K562 (cell line): ENCODE measurements at regions not wholly inside any gene's neighbourhood (a gene's known extent, or its start where the extent isn't known, plus 50 kb on each side); places are given as distances from the start of the nearest gene placed in this dataset.

ENCODE experiments used
- CHCHD3 ChIP-seq: fragments of 250-450 bp; sonication (Bioruptor Pico); IDR thresholded peaks from 2 replicates; pipeline ENCODE4 v2.1.2; 2022; ENCODE audit warnings: mild to moderate bottlenecking
- CHD1 ChIP-seq: fragments of 200-600 bp; sonication (generic); IDR thresholded peaks from one replicate; pipeline ENCODE4 v1.6.1; 2012; ENCODE audit warnings: mild to moderate bottlenecking, moderate library complexity, low read length, inconsistent platforms
- CREB1 ChIP-seq, 2 experiments: sonication (generic) in 1 of 2; formaldehyde crosslinking in 1 of 2; IDR thresholded peaks; 2 replicates each; pipeline versions ENCODE4 v1.6.1 to v1.8.0; 2012 to 2022; ENCODE audit warnings: inconsistent platforms in 1 of 2, mild to moderate bottlenecking in 1 of 2, missing genetic modification reagents in 1 of 2, moderate library complexity in 1 of 2
- DIDO1 ChIP-seq: fragments of 450-650 bp; IDR thresholded peaks from 2 replicates; pipeline ENCODE4 v1.6.1; 2016; ENCODE audit warnings: low read depth, missing biosample characterization, missing genetic modification characterization
- POLR2H ChIP-seq: IDR thresholded peaks from 2 replicates; pipeline ENCODE4 v1.6.1; 2016; ENCODE audit warnings: missing genetic modification characterization, low read depth, mild to moderate bottlenecking, control low read depth, missing compliant biosample characterization, moderate library complexity
- SIRT6 ChIP-seq: IDR thresholded peaks from one replicate; pipeline ENCODE4 v1.6.1; 2012; ENCODE audit warnings: low read depth, mild to moderate bottlenecking, control low read depth, inconsistent platforms, low read length, moderate library complexity
- SRSF9 ChIP-seq: fragments of 200-400 bp; formaldehyde crosslinking; IDR thresholded peaks from 2 replicates; pipeline ENCODE4 v1.6.1; 2017; ENCODE audit warnings: low read depth, low read length, borderline replicate concordance
- ZNF134 ChIP-seq: fragments of 250-450 bp; sonication (Bioruptor Pico); conservative IDR thresholded peaks from 2 replicates; pipeline ENCODE4 v1.4.0; 2020
- ZNF512 ChIP-seq: IDR thresholded peaks from 2 replicates; pipeline ENCODE4 v1.6.1; 2016; ENCODE audit warnings: missing genetic modification characterization, missing compliant biosample characterization
- ZNF551 ChIP-seq: fragments of 250-450 bp; sonication (Bioruptor Pico); IDR thresholded peaks from 2 replicates; pipeline ENCODE4 v1.5.0; 2021; ENCODE audit warnings: mild to moderate bottlenecking, moderate library complexity
- TF ChIP-seq, protein P1 (sequence below), 2 experiments: fragments of 150-350 bp in 1 of 2; IDR thresholded peaks; 2 replicates each; pipeline ENCODE4 v1.6.1; 2012 to 2016; ENCODE audit warnings: low read depth in 2 of 2, low read length in 2 of 2, mild to moderate bottlenecking in 1 of 2, moderate library complexity in 1 of 2
- TF ChIP-seq, protein P2 (sequence below): IDR thresholded peaks from 2 replicates; pipeline ENCODE4 v1.6.1; 2011; ENCODE audit warnings: borderline replicate concordance, low read depth, mild to moderate bottlenecking, moderate library complexity, low read length; ENCODE audit not compliant: insufficient read depth, poor library complexity, severe bottlenecking

- TF ChIP-seq, protein P1, sequence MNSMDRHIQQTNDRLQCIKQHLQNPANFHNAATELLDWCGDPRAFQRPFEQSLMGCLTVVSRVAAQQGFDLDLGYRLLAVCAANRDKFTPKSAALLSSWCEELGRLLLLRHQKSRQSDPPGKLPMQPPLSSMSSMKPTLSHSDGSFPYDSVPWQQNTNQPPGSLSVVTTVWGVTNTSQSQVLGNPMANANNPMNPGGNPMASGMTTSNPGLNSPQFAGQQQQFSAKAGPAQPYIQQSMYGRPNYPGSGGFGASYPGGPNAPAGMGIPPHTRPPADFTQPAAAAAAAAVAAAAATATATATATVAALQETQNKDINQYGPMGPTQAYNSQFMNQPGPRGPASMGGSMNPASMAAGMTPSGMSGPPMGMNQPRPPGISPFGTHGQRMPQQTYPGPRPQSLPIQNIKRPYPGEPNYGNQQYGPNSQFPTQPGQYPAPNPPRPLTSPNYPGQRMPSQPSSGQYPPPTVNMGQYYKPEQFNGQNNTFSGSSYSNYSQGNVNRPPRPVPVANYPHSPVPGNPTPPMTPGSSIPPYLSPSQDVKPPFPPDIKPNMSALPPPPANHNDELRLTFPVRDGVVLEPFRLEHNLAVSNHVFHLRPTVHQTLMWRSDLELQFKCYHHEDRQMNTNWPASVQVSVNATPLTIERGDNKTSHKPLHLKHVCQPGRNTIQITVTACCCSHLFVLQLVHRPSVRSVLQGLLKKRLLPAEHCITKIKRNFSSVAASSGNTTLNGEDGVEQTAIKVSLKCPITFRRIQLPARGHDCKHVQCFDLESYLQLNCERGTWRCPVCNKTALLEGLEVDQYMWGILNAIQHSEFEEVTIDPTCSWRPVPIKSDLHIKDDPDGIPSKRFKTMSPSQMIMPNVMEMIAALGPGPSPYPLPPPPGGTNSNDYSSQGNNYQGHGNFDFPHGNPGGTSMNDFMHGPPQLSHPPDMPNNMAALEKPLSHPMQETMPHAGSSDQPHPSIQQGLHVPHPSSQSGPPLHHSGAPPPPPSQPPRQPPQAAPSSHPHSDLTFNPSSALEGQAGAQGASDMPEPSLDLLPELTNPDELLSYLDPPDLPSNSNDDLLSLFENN (IDR thresholded peaks at IDR 0.05; ENCODE audit: low read depth in 2 of 2, low read length in 2 of 2): no peak
- no peak for TF ChIP-seq POLR2H (tag)
- TF ChIP-seq CREB1 (IDR thresholded peaks at IDR 0.05): no peak
- no peak for TF ChIP-seq CREB1 (CRISPR knock-in tag; IDR thresholded peaks at IDR 0.05)
- TF ChIP-seq, protein P2, sequence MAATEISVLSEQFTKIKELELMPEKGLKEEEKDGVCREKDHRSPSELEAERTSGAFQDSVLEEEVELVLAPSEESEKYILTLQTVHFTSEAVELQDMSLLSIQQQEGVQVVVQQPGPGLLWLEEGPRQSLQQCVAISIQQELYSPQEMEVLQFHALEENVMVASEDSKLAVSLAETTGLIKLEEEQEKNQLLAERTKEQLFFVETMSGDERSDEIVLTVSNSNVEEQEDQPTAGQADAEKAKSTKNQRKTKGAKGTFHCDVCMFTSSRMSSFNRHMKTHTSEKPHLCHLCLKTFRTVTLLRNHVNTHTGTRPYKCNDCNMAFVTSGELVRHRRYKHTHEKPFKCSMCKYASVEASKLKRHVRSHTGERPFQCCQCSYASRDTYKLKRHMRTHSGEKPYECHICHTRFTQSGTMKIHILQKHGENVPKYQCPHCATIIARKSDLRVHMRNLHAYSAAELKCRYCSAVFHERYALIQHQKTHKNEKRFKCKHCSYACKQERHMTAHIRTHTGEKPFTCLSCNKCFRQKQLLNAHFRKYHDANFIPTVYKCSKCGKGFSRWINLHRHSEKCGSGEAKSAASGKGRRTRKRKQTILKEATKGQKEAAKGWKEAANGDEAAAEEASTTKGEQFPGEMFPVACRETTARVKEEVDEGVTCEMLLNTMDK: no peak
- TF ChIP-seq SIRT6: no peak
- no peak for TF ChIP-seq DIDO1 (tag)
- TF ChIP-seq ZNF134: no peak
- TF ChIP-seq CHD1: no peak
- no peak for TF ChIP-seq SRSF9
- no peak for TF ChIP-seq CHCHD3 (CRISPR knock-in tag)
- TF ChIP-seq ZNF551 (CRISPR knock-in tag): no peak
- no peak for TF ChIP-seq ZNF512 (tag)
These were observed 726.4 kb downstream of the ZNF385D start (continued) for GRCh38 chr3:21024563-21024962.
